ENCODE measurements at regions not wholly inside any gene's neighbourhood (a gene's known extent, or its start where the extent isn't known, plus 50 kb on each side); places are given as distances from the start of the nearest gene placed in this dataset.

DNA sequence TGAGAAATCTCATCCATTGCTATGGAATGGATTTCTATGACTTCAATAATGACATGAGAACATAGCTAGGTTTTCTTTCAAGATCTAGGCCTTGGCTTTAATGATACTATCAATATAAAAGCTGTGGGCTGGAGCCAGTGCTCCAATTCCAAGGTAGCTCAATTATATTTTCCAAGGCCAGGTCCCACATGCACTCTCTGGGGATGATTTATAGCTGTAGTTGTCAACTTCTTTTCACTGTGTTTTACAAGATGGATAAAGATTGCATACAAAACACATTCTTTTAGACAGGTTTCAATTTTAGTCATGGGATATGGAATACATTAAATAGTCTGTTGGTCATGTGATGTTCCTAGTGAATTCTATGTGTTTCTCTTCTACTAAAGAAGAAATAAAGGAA, 156.7 kb downstream of the DCAF12L1 start:
- DNase-seq = no peak
- Mint-ChIP-seq H3K4me1 (no peaks in the 10 kb centered on the region), H3K36me3 (ENCODE audit: low read depth) (no peaks in the 10 kb centered on the region), H3K27ac (no peak overlapping the region), H3K4me3 (no peak overlapping the region), H3K9me3 (no peaks in the 10 kb centered on the region), H3K27me3 (no peaks in the 10 kb centered on the region)
- CTCF ChIA-PET = no interaction called here
- POLR2A ChIA-PET = no interaction called here

DNA sequence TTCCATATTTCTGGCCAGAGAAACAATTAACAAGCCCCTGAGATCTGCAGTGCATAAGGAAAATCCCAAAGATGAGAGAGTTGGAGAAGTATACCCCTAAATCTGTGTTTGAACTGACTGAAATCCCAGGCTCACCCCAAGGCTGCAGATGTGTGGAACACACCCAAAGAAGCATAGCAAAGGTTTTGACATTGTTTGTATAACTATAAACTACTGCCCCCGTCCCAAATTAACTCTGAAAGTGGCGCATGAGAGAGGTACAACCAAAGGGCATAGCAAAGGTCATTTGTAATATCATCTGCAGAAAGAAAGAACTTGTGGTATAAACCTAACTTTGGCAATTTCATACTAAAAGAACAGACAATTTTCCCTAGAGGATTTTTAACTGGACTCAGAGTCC, 157.9 kb downstream of the DCAF12L1 start:
- DNase-seq = no peak

DNA sequence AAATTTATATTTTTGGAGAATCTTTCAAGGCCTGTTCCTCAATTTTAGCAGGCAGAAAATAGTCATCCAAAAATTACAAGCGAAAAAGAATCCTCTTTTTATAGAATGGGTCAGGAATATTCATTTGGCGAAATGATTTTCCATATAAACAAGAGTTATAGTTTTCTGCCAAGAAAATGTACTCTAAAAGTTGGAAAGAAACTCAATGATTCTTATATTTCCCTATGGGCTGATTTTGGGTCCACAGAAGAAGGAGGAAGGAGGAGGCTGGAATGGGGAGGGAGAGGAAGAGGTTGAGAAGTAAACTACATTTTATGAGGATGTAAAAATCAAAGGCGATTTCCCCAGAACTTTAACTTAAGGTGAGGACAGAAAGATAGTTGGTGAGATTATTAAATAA, 159.3 kb downstream of the DCAF12L1 start:
- Mint-ChIP-seq H3K27ac (no peak overlapping the region), H3K36me3 (ENCODE audit: low read depth) (no peaks in the 10 kb centered on the region), H3K27me3 (no peaks in the 10 kb centered on the region), H3K4me3 (no peak overlapping the region), H3K9me3 (no peaks in the 10 kb centered on the region), H3K4me1 (no peaks in the 10 kb centered on the region)
- ChIA-PET POLR2A (no interaction called here), CTCF (no interaction called here)
- DNase-seq = no peak

More for the DNA sequence above, 157.9 kb downstream of the DCAF12L1 start:
- no peaks in the 10 kb centered on the region for H3K36me3 Mint-ChIP-seq (ENCODE audit: low read depth)
- no peak overlapping the region for H3K27ac Mint-ChIP-seq
- no peaks in the 10 kb centered on the region for H3K9me3 Mint-ChIP-seq
- no peaks in the 10 kb centered on the region for H3K27me3 Mint-ChIP-seq
- CTCF ChIA-PET = no interaction called here
- H3K4me1 Mint-ChIP-seq = no peaks in the 10 kb centered on the region
- POLR2A ChIA-PET = no interaction called here
- H3K4me3 Mint-ChIP-seq = no peak overlapping the region

DNA sequence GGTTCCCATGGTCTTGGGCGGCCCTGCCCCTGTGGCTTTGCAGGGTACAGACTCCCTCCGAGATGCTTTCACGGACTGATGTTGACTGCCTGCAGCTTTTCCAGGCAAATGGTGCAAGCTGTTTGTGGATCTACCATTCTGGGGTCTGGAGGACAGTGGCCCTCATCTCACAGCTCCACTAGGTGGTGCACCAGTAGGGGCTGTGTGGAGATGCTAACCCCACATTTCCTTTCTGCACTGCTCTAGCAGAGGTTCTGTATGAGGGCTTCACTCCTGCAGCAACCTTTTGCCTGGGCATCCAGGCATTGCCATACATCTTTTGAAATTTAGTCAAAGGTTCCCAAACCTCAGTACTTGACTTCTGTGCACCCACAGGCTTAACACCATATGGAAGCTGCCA, 176.1 kb downstream of the DCAF12L1 start:
- Mint-ChIP-seq H3K27ac (no peak overlapping the region), H3K36me3 (ENCODE audit: low read depth) (no peaks in the 10 kb centered on the region), H3K9me3 (no peaks in the 10 kb centered on the region), H3K4me1 (no peaks in the 10 kb centered on the region), H3K27me3 (no peaks in the 10 kb centered on the region), H3K4me3 (no peak overlapping the region)
- ChIA-PET POLR2A (no interaction called here), CTCF (no interaction called here)
- DNase-seq = no peak

DNA sequence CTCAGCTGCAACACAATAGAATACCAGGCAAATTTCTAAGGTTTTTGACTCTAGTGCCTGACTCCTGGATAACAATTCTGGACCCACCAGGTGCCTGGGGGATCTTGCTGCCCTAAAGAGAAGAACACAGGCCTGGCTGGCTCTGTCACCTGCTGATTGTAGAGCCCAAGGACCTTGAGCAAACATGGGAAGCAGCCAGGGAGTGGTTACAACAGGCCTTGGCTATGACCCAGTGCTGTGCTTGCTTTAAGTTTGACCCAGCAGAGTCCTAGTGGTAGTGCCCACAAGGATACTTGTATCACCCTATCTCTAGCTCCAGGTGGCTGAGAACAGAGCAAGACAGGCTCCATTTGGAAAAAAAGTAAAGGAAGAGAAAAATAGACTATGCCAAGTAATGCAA, 176.8 kb upstream of the DCAF12L2 start:
- H3K4me3 Mint-ChIP-seq = no peak overlapping the region
- H3K36me3 Mint-ChIP-seq (ENCODE audit: low read depth) = no peaks in the 10 kb centered on the region
- H3K9me3 Mint-ChIP-seq = no peaks in the 10 kb centered on the region
- no peaks in the 10 kb centered on the region for H3K4me1 Mint-ChIP-seq
- no peaks in the 10 kb centered on the region for H3K27me3 Mint-ChIP-seq
- POLR2A ChIA-PET = no interaction called here
- DNase-seq = no peak
- H3K27ac Mint-ChIP-seq = no peak overlapping the region
- CTCF ChIA-PET = no interaction called here

DNA sequence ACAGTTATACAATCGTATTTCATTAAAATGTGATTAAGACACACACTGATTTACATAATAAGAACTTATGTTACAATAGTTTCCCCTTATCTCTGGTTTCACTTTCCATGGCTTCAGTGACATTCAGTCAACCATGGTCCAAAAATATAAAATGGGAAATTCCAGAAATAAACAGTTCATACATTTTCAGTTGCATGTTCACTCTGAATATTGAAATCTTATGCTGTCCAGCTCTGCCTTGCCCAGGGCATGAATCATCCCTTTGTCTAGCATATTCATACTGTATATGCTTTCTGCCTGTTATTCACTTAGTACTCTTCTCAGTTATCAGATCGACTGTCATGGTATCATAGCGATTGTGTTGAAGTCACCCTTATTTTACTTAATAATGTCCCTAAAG, 173.8 kb upstream of the DCAF12L2 start:
- H3K36me3 Mint-ChIP-seq (ENCODE audit: low read depth) = no peaks in the 10 kb centered on the region
- no peaks in the 10 kb centered on the region for H3K9me3 Mint-ChIP-seq
- no peak overlapping the region for H3K4me3 Mint-ChIP-seq
- ChIA-PET POLR2A (no interaction called here), CTCF (no interaction called here)
- H3K27me3 Mint-ChIP-seq = no peaks in the 10 kb centered on the region
- DNase-seq = no peak
- H3K4me1 Mint-ChIP-seq = no peaks in the 10 kb centered on the region
- H3K27ac Mint-ChIP-seq = no peak overlapping the region

DNA sequence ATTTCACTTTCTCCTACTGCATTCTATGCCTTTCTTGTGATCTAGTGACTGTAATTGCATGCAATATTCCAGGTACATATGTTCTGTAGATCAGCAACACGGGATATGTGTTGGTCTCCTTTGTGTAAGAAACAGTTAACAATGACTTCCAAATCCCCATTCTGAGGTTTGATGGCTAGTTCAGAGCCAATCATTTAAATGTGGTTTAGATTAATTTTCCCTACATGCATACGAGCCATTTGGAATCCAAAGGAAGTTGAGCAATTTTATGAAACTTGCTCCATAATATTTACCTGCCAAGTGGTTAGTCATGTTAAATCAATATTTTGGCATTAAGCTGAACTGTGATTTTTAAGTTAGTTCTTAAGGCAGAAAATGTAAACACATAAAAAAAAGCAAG, 172.8 kb upstream of the DCAF12L2 start:
- Mint-ChIP-seq H3K4me1 (no peaks in the 10 kb centered on the region), H3K27me3 (no peaks in the 10 kb centered on the region), H3K9me3 (no peaks in the 10 kb centered on the region), H3K4me3 (no peak overlapping the region), H3K36me3 (ENCODE audit: low read depth) (no peaks in the 10 kb centered on the region), H3K27ac (no peak overlapping the region)
- ChIA-PET CTCF (no interaction called here), POLR2A (no interaction called here)
- no peak for DNase-seq

DNA sequence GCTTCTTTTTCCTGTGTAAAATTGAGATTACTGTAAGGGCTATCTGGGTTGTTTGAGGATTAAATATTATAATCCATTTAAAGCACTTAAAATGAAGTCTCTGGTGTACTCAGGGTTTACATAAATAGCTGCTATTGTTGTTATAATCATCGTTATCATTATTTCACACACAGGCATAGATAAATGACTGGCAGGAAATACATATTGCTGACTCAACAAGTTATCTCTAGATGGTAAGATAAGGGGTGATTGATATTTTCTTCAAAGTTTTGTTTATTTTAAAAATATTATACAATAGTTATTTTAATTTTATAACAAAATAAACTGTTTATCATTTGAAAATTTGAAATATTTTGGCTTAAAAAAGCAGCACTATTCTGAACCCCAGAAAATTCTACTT, 134.3 kb upstream of the DCAF12L2 start:
- H3K27ac Mint-ChIP-seq = no peak overlapping the region
- no peaks in the 10 kb centered on the region for H3K27me3 Mint-ChIP-seq
- POLR2A ChIA-PET = no interaction called here
- H3K36me3 Mint-ChIP-seq (ENCODE audit: low read depth) = no peaks in the 10 kb centered on the region
- H3K4me1 Mint-ChIP-seq = no peaks in the 10 kb centered on the region
- peaks cover 2% of the 10 kb centered on the region for H3K9me3 Mint-ChIP-seq
- no peak overlapping the region for H3K4me3 Mint-ChIP-seq
- DNase-seq = no peak
- CTCF ChIA-PET = no interaction called here

DNA sequence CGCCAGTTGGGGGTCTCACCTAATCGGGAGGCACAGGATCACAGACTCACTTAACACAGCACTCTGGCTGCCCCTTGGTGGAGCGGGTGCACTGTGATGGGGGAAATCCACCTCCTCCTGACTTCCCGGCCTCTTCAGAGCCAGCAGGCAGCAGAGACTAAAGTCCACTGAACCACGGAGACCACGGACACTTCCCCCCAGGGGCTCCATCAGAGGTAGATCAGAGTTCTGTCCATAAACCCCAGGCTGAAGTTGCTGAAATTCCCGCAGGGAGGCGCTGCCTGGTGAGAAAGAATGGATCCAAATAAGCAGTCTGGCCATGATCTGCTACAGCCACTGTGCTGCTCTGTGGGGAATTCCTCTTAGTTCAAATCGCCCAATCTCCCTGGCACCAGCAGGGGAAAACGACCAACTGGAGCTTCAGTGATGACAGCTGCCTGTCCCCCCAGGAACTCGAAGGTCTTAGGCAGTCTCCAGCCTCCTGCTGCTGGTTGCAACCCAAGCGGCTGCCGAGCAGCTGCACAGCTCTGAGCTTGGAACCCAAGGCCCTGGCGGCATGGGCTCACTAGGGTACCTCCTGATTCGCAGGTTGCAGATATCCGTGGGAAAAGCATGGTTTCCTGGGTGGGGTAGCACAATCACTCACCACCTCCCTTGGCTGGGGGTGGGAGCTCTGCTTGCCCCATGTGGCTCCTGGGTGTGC, 106.9 kb upstream of the DCAF12L2 start:
- Mint-ChIP-seq H3K27ac (no peak overlapping the region), H3K36me3 (ENCODE audit: low read depth) (no peaks in the 10 kb centered on the region), H3K4me3 (no peak overlapping the region), H3K27me3 (no peaks in the 10 kb centered on the region), H3K9me3 (no peaks in the 10 kb centered on the region), H3K4me1 (no peaks in the 10 kb centered on the region)
- no peak for DNase-seq
- CTCF ChIA-PET = interaction anchor here (1.0 kb wide), 1 partner anchor 10 kb away, joined by 4 read pairs; no protein-coding TSS in a partner anchor
- POLR2A ChIA-PET = no interaction called here

DNA sequence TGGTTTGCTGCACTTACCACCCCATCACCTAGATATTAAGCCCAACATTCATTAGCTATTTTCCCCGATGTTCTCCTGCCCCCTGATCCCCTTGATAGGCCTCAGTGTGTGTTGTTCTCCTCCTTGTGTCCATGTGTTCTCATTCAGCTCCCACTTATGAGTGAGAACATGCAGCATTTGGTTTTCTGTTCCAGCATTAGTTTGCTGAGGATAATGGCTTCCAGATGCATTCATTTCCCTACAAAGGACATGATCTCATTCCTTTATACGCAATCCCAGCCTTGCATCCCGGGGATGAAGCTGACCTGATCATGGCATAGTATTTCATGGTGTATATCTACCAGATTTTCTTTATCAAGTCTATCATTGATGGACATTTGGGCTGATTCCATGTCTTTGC, 99.0 kb upstream of the DCAF12L2 start:
- no peak for DNase-seq
- peaks cover 2% of the 10 kb centered on the region for H3K9me3 Mint-ChIP-seq
- POLR2A ChIA-PET = no interaction called here

DNA sequence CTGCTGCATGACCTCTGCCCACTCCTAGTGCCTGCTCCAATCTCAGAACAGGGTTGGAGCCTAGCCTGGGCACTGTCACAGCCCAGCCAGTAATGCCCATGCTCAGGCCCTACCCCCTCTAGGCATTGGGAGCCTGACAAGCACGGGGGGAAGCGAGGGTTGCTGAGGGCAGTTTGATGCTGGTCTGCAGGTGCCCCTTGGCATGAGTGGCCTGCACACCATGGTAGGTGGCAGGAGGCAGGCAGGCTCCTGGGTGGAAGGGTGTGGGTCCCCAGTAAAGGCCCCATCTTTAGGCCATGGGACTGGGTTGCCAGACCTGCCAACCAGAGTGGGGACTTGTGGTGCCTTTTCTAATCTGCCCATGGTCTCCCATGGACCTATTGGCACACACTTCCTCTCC, 72.1 kb upstream of the DCAF12L2 start:
- no peaks in the 10 kb centered on the region for H3K4me1 Mint-ChIP-seq
- H3K27ac Mint-ChIP-seq = no peak overlapping the region
- H3K9me3 Mint-ChIP-seq = no peaks in the 10 kb centered on the region
- ChIA-PET POLR2A (no interaction called here), CTCF (no interaction called here)
- no peak for DNase-seq
- no peaks in the 10 kb centered on the region for H3K27me3 Mint-ChIP-seq
- H3K4me3 Mint-ChIP-seq = no peak overlapping the region
- H3K36me3 Mint-ChIP-seq (ENCODE audit: low read depth) = no peaks in the 10 kb centered on the region

More for the DNA sequence above, 99.0 kb upstream of the DCAF12L2 start:
- Mint-ChIP-seq H3K36me3 (ENCODE audit: low read depth) (no peaks in the 10 kb centered on the region), H3K27me3 (no peaks in the 10 kb centered on the region), H3K4me3 (no peak overlapping the region), H3K4me1 (no peaks in the 10 kb centered on the region), H3K27ac (no peak overlapping the region)
- CTCF ChIA-PET = no interaction called here

DNA sequence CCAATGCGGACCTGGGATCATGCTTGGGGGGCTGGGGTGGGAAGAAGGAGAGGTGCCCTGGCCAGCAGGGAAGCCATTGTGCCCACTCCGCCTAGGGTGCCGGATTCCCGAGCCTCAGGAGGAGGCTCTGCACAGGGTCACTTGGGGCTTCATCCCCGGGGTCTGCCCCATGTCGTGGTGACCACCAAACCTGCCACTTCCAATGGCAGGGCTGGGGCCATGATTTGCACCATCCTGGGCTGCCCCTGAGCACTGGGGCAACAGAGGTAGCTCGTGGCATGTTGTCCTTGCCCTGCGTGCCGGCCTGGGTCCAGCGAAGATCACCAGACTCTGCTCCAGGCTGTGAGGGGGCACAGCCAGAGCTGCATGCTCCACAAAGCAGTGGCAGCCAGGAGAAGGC, 71.4 kb upstream of the DCAF12L2 start:
- no peaks in the 10 kb centered on the region for H3K36me3 Mint-ChIP-seq (ENCODE audit: low read depth)
- DNase-seq = no peak
- no peak overlapping the region for H3K4me3 Mint-ChIP-seq
- H3K9me3 Mint-ChIP-seq = no peaks in the 10 kb centered on the region
- CTCF ChIA-PET = no interaction called here
- H3K27ac Mint-ChIP-seq = no peak overlapping the region
- no peaks in the 10 kb centered on the region for H3K27me3 Mint-ChIP-seq
- H3K4me1 Mint-ChIP-seq = no peaks in the 10 kb centered on the region
- POLR2A ChIA-PET = no interaction called here
